ENCODE measurements at regions not wholly inside any gene's neighbourhood (a gene's known extent, or its start where the extent isn't known, plus 50 kb on each side); places are given as distances from the start of the nearest gene placed in this dataset.
"Not testable (repeated sequence)": the region's sequence is repeated elsewhere in the genome, so short reads cannot be mapped to it uniquely, and the experiment has no call there.

- no peak for DNase-seq
Measured at GRCh38 chr11:97865424-97866012, 1155.2 kb upstream of the CNTN5 start.

- no peak for DNase-seq
Measured at GRCh38 chr11:97871816-97872215, 1148.9 kb upstream of the CNTN5 start.

GRCh38 chr11:97880209-97880608 is 1140.5 kb upstream of the CNTN5 start:
- DNase-seq = no peak

- DNase-seq = no peak
Measured at GRCh38 chr11:97883086-97883485, 1137.7 kb upstream of the CNTN5 start.

GRCh38 chr11:97888641-97889040 is 1132.1 kb upstream of the CNTN5 start:
- no peak for DNase-seq

- no peak for DNase-seq
Measured at GRCh38 chr11:97890466-97890865, 1130.3 kb upstream of the CNTN5 start.

- no peak for DNase-seq
Measured at GRCh38 chr11:97893612-97894011, 1127.1 kb upstream of the CNTN5 start.

GRCh38 chr11:97894978-97895377 is 1125.8 kb upstream of the CNTN5 start:
- DNase-seq = no peak

GRCh38 chr11:97895572-97895971 is 1125.2 kb upstream of the CNTN5 start:
- no peak for DNase-seq

GRCh38 chr11:97902828-97903227 is 1117.9 kb upstream of the CNTN5 start:
- DNase-seq = no peak

- DNase-seq = no peak
Measured at GRCh38 chr11:97905101-97905500, 1115.6 kb upstream of the CNTN5 start.

- no peak for DNase-seq
Measured at GRCh38 chr11:97905671-97906070, 1115.1 kb upstream of the CNTN5 start.

- no peak for DNase-seq
Measured at GRCh38 chr11:97908354-97908753, 1112.4 kb upstream of the CNTN5 start.

- no peak for DNase-seq
Measured at GRCh38 chr11:97909614-97910399, 1110.9 kb upstream of the CNTN5 start.

- no peak for DNase-seq
Measured at GRCh38 chr11:97912629-97913028, 1108.1 kb upstream of the CNTN5 start.

- not testable (repeated sequence) for DNase-seq
Measured at GRCh38 chr11:97922933-97923332, 1097.8 kb upstream of the CNTN5 start.

GRCh38 chr11:97934572-97935208 is 1086.1 kb upstream of the CNTN5 start:
- DNase-seq = no peak

GRCh38 chr11:97937501-97937900 is 1083.2 kb upstream of the CNTN5 start:
- DNase-seq = no peak

GRCh38 chr11:97938789-97939188 is 1082.0 kb upstream of the CNTN5 start:
- DNase-seq = no peak

- DNase-seq = no peak
Measured at GRCh38 chr11:97943493-97943892, 1077.3 kb upstream of the CNTN5 start.

GRCh38 chr11:97948793-97949192 is 1072.0 kb upstream of the CNTN5 start:
- DNase-seq = no peak

- DNase-seq = no peak
Measured at GRCh38 chr11:97955595-97955994, 1065.2 kb upstream of the CNTN5 start.

- DNase-seq = no peak
Measured at GRCh38 chr11:97956904-97957303, 1063.8 kb upstream of the CNTN5 start.
